HG03159 (cell line): ENCODE measurements at regions not wholly inside any gene's neighbourhood (a gene's known extent, or its start where the extent isn't known, plus 50 kb on each side); places are given as distances from the start of the nearest gene placed in this dataset.

ENCODE experiments used
- ATAC-seq: cut with Tn5 transposase; IDR thresholded peaks from one replicate; pipeline ENCODE4 v1.9.1; 2021; ENCODE audit warnings: mild to moderate bottlenecking, moderate library complexity; ENCODE audit not compliant: unreplicated experiment

- no peak for ATAC-seq
Measured at GRCh38 chr12:107543416-107543815, 142.2 kb upstream of the PWP1 start.

DNA sequence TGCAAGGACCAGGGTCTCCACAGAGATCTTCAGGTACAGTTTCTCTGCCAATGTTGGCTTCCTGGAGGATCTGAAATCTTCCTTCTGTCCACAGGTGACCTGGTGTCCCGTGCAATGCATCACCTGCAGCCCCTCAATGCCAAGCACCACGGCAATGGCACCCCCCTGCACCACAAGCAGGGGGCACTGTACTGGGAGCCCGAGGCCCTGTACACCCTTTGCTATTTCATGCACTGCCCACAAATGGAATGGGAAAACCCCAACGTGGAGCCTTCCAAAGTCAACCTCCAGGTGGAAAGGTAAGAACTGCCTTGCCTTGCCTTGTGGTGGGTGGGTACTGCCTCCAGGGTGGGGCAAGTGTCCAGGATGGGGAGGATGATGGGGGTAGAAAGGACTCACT, 141.8 kb upstream of the PWP1 start:
- no peak for ATAC-seq

GRCh38 chr12:107544937-107545336, 140.7 kb upstream of the PWP1 start:
- no peak for ATAC-seq

DNA sequence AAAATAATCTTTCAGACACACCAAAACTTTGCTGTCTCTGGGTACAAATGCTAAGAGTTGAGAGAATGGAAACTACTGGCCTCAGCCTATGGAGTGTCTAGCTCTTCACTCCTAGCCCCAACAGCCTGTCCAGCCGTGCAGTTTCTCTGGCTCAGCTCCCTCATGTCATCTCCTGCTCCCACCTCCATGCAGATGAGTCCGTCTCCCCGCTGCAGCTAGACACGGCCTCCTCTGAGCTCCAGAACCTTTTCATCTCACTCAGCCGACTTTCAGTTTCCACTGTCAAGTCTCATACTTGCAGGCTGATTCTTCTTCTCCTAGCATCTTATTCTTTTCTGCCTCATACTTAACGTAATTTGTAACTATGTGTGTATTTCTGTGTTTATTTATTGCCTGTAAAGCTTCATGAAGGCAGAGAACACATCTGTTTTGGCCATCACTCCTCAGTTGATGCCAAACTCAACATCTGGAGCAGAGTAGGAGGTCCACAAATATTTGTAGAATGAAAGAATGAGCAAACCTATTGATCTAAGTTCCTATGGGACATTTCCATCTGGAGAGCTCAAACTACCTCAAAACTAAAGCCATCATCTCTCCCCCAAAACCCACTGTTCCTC, 139.8 kb upstream of the PWP1 start:
- no peak for ATAC-seq

DNA sequence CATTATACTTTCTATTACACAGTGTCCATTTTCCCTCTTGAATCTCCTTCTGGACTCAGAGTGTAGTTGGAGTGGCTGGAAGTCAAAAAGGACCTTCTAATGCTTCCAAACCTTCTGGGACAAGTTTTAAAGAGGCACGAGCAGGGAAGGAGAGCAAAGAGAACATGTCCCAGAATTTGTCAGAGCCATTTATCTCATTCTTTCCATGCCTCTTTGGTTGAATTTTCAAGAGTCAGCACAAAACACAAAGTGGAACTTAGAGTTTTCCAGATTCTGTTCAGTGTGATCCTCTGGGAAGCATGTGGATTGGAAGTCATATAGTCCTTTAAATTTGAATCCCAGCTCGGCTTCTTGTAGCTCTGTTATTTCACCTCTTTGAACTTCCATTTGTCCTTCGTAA, 138.2 kb upstream of the PWP1 start:
- no peak for ATAC-seq

- no peak for ATAC-seq
Measured at GRCh38 chr12:107549651-107550480, 135.7 kb upstream of the PWP1 start.

DNA sequence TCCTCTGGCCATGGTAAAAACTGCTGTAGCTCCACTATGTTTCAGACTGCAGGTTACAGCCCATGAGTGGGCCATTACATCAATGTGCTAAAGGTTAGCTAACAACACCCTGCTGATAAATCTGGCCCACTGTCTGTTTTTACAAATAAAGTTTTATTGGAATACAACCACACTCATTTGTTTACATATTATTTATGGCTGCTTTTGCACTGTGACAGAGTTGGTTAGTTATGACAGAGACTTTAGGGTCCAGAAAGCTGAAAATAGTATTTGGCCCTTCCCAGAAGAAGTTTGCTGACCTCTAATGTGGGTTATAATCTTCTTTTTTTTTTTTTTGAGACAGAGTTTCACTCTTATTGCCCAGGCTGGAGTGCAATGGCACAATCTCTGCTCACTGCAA, 134.2 kb upstream of the PWP1 start:
- ATAC-seq, result no peak

- no peak for ATAC-seq
Measured at GRCh38 chr12:107552263-107552662, 133.3 kb upstream of the PWP1 start.

GRCh38 chr12:107553211-107553765, 132.3 kb upstream of the PWP1 start:
- ATAC-seq, result no peak

GRCh38 chr12:107554941-107555340, 130.7 kb upstream of the PWP1 start:
- no peak for ATAC-seq

GRCh38 chr12:107557026-107557425, 128.6 kb upstream of the PWP1 start:
- no peak for ATAC-seq

DNA sequence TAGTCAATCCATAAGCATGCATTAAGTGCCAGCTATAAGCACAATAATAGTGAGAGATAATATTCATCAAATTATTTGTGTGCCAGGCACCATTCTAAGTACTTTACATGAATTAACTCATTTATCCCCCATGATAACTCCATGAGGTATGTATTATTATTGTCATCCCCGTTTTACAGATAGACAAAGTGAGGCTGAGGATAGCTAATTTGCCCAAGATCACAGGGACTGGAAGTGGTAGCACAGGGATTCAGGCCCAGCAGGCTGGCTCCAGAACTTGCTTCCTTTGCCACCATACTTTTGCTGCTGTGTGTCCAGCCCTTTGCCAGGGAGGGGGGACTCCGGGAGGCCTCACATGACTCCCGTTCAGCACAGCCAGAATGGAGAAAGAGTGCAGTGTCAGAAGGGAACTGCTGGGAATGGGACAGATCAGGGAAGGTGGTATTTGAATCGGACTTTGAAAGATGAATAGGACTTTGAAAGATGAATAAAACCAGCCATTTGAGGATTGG, 128.0 kb upstream of the PWP1 start:
- no peak for ATAC-seq

DNA sequence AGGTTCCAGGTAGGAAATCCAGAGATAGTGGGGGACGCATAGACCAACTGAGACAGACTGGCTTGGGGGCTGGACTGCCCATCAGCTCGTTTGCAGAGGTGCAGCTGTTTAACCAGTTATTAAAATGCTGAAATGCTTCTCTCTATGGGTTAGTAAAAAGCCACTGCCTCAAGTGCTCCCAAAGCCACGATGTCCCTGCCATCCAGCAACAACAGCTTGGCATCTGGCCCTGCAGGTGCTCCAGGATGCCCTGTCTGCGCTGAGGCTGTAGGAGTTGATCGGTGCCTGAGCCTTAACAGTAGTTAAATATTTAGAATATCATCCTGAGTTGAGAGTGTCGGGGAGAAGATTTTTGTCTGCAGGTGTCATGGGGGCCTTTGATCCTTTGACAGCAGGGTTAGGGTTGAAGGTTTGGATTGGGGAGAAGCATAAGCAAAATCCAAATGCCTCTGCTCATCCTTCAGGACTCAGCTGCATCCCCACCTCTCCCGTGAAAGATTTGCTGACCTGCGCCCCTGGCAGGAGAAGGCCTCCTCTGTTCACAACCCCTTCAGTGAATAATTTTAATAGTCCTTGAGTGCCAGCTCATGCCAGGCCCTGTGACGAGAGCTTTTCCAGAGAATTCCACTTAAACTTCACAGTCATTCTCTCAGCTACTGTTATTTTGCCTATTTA, 127.3 kb upstream of the PWP1 start:
- no peak for ATAC-seq

DNA sequence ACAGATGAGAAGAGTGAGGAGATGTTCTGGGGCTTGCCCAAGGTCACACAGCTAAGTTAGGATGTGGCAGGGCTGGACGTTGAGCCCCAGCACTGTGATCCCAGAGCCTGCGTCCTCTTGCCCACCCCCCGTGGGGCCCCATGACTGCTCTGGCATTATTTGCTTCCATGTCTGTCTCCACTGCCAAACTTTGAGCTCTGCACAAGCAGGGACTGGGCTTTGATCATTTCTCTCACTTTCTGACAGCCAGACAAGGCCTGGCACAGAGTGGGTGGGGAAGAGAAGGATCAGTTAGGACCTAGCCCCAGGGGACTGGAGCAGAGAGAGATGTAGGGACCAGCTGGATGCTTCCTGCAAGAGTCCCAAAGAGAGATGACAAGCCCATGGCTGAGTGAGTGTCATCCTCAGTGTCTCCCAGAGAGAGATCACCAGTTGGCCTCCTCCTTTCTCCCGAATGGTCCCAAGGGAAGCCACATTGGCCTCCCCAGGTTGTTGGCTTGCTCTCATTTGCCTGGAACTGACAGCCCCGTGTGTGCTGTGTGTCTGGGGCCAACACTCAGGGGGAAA, 126.7 kb upstream of the PWP1 start:
- ATAC-seq, result no peak

- no peak for ATAC-seq
Measured at GRCh38 chr12:107560165-107560898, 125.3 kb upstream of the PWP1 start.

GRCh38 chr12:107560899-107561285, 124.7 kb upstream of the PWP1 start:
- ATAC-seq, result no peak

DNA sequence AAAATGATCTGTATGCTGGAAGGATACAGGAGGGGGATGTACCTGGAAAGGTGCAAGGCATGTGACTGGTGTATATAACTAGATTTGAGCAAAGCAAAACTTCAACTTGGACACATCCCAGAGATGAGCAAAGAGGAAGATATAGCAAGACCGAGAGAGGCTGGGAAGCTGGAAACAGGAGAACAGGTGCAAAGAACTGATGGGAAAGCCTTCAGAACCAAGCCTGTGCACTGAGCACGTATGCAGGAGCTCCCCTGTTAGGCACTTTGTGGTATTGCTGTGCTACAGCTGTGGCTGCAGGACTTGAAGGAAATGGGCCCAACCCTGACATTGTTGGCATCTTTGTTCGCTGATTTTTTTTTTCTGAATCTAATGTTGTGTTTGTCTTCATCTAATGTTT, 120.7 kb upstream of the PWP1 start:
- no peak for ATAC-seq

GRCh38 chr12:107565551-107565950, 120.0 kb upstream of the PWP1 start:
- no peak for ATAC-seq

- no peak for ATAC-seq
Measured at GRCh38 chr12:107567876-107568619, 117.6 kb upstream of the PWP1 start.

GRCh38 chr12:107568718-107569117, 116.9 kb upstream of the PWP1 start:
- no peak for ATAC-seq
